CD4-positive, alpha-beta T cell (primary cell): ENCODE measurements at regions not wholly inside any gene's neighbourhood (a gene's known extent, or its start where the extent isn't known, plus 50 kb on each side); places are given as distances from the start of the nearest gene placed in this dataset.
"Not testable (repeated sequence)": the region's sequence is repeated elsewhere in the genome, so short reads cannot be mapped to it uniquely, and the experiment has no call there.

Experiments
- ATAC-seq: fragments of 200-7000 bp; cut with Tn5 transposase; one replicate; pipeline ENCODE4 v1.10.0; 2022; ENCODE audit warnings: mild to moderate bottlenecking; ENCODE audit not compliant: poor library complexity
- CTCF ChIA-PET: fragments of 350-600 bp; sonication (Branson Sonifier 250); formaldehyde crosslinking; loops from one replicate; lab custom pipeline; 2021; ENCODE audit warnings: antibody characterized with exemption, inconsistent platforms; lab: Charles Lee
- POLR2A ChIA-PET: fragments of 350-600 bp; sonication (Branson Sonifier 250); formaldehyde crosslinking; loops from one replicate; lab custom pipeline; 2021; ENCODE audit warnings: antibody characterized with exemption, inconsistent platforms; lab: Charles Lee
- DNase-seq, 14 experiments: peaks; one replicate each; pipeline ENCODE4 v3.0.0-alpha.2; 2013 to 2020; ENCODE audit warnings: mixed read lengths in 2 of 14
- H3K27ac ChIP-seq, 2 donors: one replicate each; pipeline versions ENCODE4 v1.5.1 to v1.7.0; 2013; ENCODE audit warnings: low read length in 2 of 2, low read depth in 1 of 2, mild to moderate bottlenecking in 1 of 2
- H3K27me3 ChIP-seq, 2 experiments: 1 replicate in 1 of 2; 2 replicates in 1 of 2; pipeline versions ENCODE4 v1.6.1 to v1.7.0; 2013; ENCODE audit warnings: low read length in 2 of 2, control low read depth in 1 of 2, mild to moderate bottlenecking in 1 of 2, moderate library complexity in 1 of 2; ENCODE audit not compliant: insufficient read depth in 2 of 2, control insufficient read depth in 1 of 2
- H3K36me3 ChIP-seq: one replicate; pipeline ENCODE4 v1.6.1; 2013; ENCODE audit warnings: low read length, control low read depth; ENCODE audit not compliant: insufficient read depth
- H3K4me1 ChIP-seq: one replicate; pipeline ENCODE4 v1.6.1; 2013; ENCODE audit warnings: low read length, control low read depth; ENCODE audit not compliant: insufficient read depth
- H3K4me3 ChIP-seq: one replicate; pipeline ENCODE4 v1.5.1; 2013; ENCODE audit warnings: mild to moderate bottlenecking, low read length, moderate library complexity
- H3K9me3 ChIP-seq, 2 experiments: 1 replicate in 1 of 2; 2 replicates in 1 of 2; pipeline versions ENCODE4 v1.6.1 to v1.7.0; 2013; ENCODE audit warnings: low read length in 2 of 2, mild to moderate bottlenecking in 2 of 2, control low read depth in 1 of 2, moderate library complexity in 1 of 2; ENCODE audit not compliant: control insufficient read depth in 1 of 2, insufficient read depth in 1 of 2
- H3K27ac Mint-ChIP-seq: one replicate; pipeline ENCODE4 v1.8.0; 2020; ENCODE audit warnings: mixed read lengths
- H3K27me3 Mint-ChIP-seq: one replicate; pipeline ENCODE4 v1.8.0; 2021; ENCODE audit warnings: mixed read lengths
- H3K36me3 Mint-ChIP-seq: one replicate; pipeline ENCODE4 v1.8.0; 2021; ENCODE audit warnings: low read depth, mixed read lengths
- H3K4me1 Mint-ChIP-seq: one replicate; pipeline ENCODE4 v1.8.0; 2021; ENCODE audit warnings: low read depth, mixed read lengths
- H3K4me3 Mint-ChIP-seq: one replicate; pipeline ENCODE4 v1.8.0; 2020; ENCODE audit warnings: mild to moderate bottlenecking, mixed read lengths
- H3K9me3 Mint-ChIP-seq: one replicate; pipeline ENCODE4 v1.8.0; 2020; ENCODE audit warnings: mixed read lengths
- intact Hi-C, 2 experiments: fragments of 100-400 bp; cut with DNase I in 1 of 2; cut with micrococcal nuclease in 1 of 2; formaldehyde crosslinking; loops; one replicate each; pipeline versions ENCODE4 v1.15.1 to v1.9.0; 2023 to 2025; cut with DNase I, micrococcal nuclease

DNA sequence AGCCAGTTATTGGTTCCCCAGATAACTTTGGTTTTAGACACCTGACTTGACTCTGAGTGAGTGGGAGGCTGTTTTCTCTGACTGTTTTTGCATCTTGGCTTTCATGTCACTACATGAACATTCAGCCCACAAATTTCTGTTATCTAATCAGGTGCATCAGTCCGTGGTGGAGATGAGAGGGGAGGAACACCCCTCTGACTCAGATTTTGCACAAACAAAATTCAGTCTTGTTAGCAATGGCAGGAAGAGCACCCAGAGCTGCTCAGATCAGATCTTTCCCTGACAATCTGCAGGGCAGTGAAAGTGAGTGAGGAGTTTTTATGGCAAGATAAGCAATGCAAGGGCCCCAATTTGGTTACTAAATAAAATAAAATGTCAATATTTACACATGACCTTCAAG is 307.2 kb upstream of the NOTCH2NLA start:
- H3K36me3 Mint-ChIP-seq, H3K27ac Mint-ChIP-seq, H3K36me3 ChIP-seq, POLR2A ChIA-PET, H3K27me3 ChIP-seq, H3K27ac ChIP-seq, H3K4me3 Mint-ChIP-seq, H3K27me3 Mint-ChIP-seq, intact Hi-C loops, H3K4me3 ChIP-seq, DNase-seq, CTCF ChIA-PET, H3K9me3 Mint-ChIP-seq, H3K9me3 ChIP-seq, H3K4me1 ChIP-seq, H3K4me1 Mint-ChIP-seq: not testable (repeated sequence)
- peak; percentile 92 for ATAC-seq

DNA sequence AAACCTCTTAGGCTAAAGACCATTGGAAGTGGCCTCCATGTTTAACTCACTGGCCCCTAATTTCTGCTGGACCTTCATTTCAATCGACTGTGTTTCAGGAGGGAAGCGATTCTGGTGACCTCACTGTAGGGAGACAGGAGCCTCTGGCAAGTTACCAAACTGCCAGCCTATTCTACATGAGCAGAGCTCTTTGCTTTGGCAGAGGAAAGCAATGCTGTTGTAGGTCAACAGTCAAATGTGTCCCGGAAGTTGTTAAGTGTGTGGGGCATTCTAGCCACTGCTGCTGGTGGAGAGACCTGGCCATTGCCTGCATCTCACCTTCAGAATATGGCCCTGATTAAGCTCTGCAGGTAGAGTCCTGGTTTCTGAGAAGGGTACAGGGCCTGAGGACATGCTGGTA is 306.8 kb upstream of the NOTCH2NLA start:
- H3K9me3 Mint-ChIP-seq, ATAC-seq, H3K36me3 ChIP-seq, intact Hi-C loops, H3K27ac ChIP-seq, H3K4me1 ChIP-seq, H3K9me3 ChIP-seq, H3K4me1 Mint-ChIP-seq, POLR2A ChIA-PET, H3K27me3 ChIP-seq, CTCF ChIA-PET, H3K36me3 Mint-ChIP-seq, H3K27ac Mint-ChIP-seq, H3K4me3 Mint-ChIP-seq, DNase-seq, H3K4me3 ChIP-seq, H3K27me3 Mint-ChIP-seq: not testable (repeated sequence)

DNA sequence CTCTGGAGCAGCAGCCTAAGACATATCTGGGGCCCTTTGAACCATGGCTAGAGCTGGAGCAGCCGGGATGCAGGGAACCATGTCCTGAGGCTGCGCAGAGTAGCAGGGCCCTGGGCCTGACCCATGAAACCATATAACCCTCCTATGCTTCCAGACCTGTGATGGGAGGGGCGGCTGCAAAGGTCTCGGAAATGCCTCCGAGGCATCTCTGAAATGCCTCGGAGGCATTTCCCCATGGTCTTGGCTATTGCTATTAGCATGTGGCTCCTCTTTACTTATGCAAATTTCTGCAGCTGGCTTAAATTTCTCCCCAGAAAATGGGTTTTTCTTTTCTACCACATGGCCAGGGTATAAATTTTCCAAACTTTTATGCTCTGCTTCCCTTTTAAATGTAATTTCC is 302.1 kb upstream of the NOTCH2NLA start:
- H3K27ac Mint-ChIP-seq, H3K27me3 ChIP-seq, H3K9me3 Mint-ChIP-seq, DNase-seq, H3K4me3 Mint-ChIP-seq, H3K4me3 ChIP-seq, H3K27ac ChIP-seq, POLR2A ChIA-PET, H3K27me3 Mint-ChIP-seq, ATAC-seq, intact Hi-C loops, H3K4me1 ChIP-seq, CTCF ChIA-PET, H3K9me3 ChIP-seq, H3K36me3 ChIP-seq, H3K36me3 Mint-ChIP-seq, H3K4me1 Mint-ChIP-seq: not testable (repeated sequence)

DNA sequence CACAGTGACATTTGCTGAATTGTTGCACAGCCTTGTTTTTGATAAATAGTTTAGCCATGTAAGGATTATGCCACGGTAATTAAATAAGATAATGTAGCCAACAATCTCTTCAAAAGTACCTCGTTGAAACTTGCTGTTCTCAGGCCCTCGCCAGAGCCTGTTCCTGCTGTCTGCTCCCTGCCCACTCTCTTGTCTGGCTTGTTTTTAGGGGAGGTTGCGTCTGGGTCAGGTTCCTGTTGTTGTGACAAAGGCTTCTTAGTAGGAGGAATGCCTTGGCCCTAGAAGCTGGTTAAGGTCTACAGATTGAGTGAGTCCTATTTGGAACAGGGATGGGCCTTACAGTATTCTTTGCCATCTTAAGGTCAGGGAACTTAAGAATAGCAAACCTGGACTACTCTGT is 294.0 kb upstream of the NOTCH2NLA start:
- H3K27me3 Mint-ChIP-seq, ATAC-seq, H3K4me1 ChIP-seq, POLR2A ChIA-PET, H3K9me3 Mint-ChIP-seq, H3K27ac Mint-ChIP-seq, DNase-seq, H3K4me3 Mint-ChIP-seq, H3K27ac ChIP-seq, CTCF ChIA-PET, H3K4me3 ChIP-seq, intact Hi-C loops, H3K36me3 ChIP-seq, H3K27me3 ChIP-seq, H3K9me3 ChIP-seq, H3K4me1 Mint-ChIP-seq, H3K36me3 Mint-ChIP-seq: not testable (repeated sequence)

DNA sequence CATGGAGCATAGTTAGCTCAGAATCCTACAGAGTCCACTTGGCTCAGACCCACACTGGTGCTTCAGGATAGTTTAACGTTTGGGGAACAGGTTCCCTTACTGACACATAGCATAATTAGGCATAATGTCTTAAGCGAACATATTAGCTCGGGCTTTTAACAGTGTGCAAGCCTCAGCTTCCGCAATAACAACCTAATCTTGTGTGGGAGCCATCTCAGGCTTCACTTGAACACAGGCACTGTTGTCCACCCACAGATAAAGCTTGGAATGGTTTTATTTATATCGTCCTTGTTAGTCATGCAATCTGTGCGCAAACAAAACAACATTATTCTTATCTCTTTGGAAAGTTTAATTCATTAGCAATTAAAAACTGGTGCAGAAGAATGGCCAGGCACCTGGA is 293.5 kb upstream of the NOTCH2NLA start:
- H3K36me3 ChIP-seq, H3K27me3 ChIP-seq, H3K36me3 Mint-ChIP-seq, H3K27ac ChIP-seq, intact Hi-C loops, H3K4me3 ChIP-seq, H3K4me1 Mint-ChIP-seq, DNase-seq, H3K9me3 Mint-ChIP-seq, H3K4me3 Mint-ChIP-seq, CTCF ChIA-PET, POLR2A ChIA-PET, ATAC-seq, H3K27ac Mint-ChIP-seq, H3K9me3 ChIP-seq, H3K4me1 ChIP-seq, H3K27me3 Mint-ChIP-seq: not testable (repeated sequence)

DNA sequence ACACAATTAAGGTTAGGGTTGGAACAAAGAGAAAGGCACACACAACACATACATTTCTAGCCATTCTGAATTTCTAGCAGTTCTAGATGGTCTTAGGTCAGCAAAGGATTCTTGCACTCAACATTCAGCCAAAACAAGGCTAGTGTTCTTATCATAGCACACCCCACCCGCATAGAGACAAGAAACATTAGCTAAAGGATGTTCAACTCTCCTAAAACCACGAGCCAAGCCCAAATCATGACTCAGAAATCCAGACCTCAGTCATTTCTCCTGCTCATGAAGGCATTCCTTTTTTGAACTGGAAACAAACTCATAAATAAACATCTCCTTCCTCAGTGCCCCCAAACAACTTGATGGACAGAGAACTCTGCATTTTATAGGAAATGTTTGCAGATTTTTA is 293.0 kb upstream of the NOTCH2NLA start:
- H3K36me3 ChIP-seq, POLR2A ChIA-PET, H3K27me3 ChIP-seq, H3K36me3 Mint-ChIP-seq, DNase-seq, H3K4me3 Mint-ChIP-seq, H3K9me3 Mint-ChIP-seq, CTCF ChIA-PET, H3K4me1 ChIP-seq, H3K4me1 Mint-ChIP-seq, intact Hi-C loops, H3K27ac Mint-ChIP-seq, H3K27me3 Mint-ChIP-seq, ATAC-seq, H3K4me3 ChIP-seq, H3K9me3 ChIP-seq, H3K27ac ChIP-seq: not testable (repeated sequence)

DNA sequence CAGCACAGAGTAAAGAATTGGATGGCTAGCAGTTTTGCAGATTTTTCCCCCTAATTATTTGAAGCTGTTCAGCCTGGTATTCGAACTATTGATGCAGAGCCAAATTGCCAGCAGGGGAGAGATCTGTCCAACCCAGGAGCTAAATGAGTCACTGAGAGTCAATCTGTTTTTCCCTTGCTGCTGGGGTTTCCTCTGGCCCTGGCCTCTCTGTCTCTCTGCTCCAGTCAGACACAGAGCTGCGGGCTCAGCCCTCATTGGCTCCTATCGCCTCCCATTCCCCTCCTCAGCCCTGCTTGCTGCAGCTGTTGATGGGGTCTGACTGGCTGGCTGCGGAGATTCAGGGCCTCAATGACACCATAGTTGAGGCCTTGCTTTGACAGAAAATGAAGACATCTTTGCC is 284.9 kb upstream of the NOTCH2NLA start:
- H3K27ac Mint-ChIP-seq, H3K4me1 ChIP-seq, H3K9me3 ChIP-seq, H3K36me3 Mint-ChIP-seq, H3K4me3 Mint-ChIP-seq, intact Hi-C loops, H3K27me3 Mint-ChIP-seq, H3K36me3 ChIP-seq, CTCF ChIA-PET, POLR2A ChIA-PET, H3K4me1 Mint-ChIP-seq, H3K4me3 ChIP-seq, H3K27me3 ChIP-seq, H3K27ac ChIP-seq, H3K9me3 Mint-ChIP-seq, DNase-seq, ATAC-seq: not testable (repeated sequence)
